Panc1 (cell line): ENCODE measurements at regions not wholly inside any gene's neighbourhood (a gene's known extent, or its start where the extent isn't known, plus 50 kb on each side); places are given as distances from the start of the nearest gene placed in this dataset.

Experiments
- ATAC-seq: fragments of 200-7000 bp; cut with Tn5 transposase; 2 replicates; pipeline ENCODE4 v1.9.1; 2020; ENCODE audit warnings: mild to moderate bottlenecking, moderate library complexity
- BruUV-seq: library from RNA; stranded (reverse); fragments of 400-500 nt; replicated peaks from 2 replicates; lab custom pipeline; 2021; lab: Mats Ljungman, UMichigan
- CTCF ChIA-PET: fragments of 300-600 bp; sonication (Branson Sonifier 250); formaldehyde crosslinking; loops from one replicate; lab custom pipeline; 2022; ENCODE audit warnings: antibody characterized with exemption; lab: Charles Lee
- POLR2A ChIA-PET: fragments of 300-600 bp; sonication (Branson Sonifier 250); formaldehyde crosslinking; loops from one replicate; lab custom pipeline; 2022; ENCODE audit warnings: antibody characterized with exemption; lab: Charles Lee
- DNase-seq: peaks from one replicate; pipeline ENCODE4 v3.0.0-alpha.2; 2010; ENCODE audit warnings: low read depth, low spot score
- H3K27ac ChIP-seq: 2 replicates; pipeline ENCODE4 v1.5.1; 2011; ENCODE audit warnings: mild to moderate bottlenecking, low read length, inconsistent platforms
- H3K27me3 ChIP-seq: fragments of 200-500 bp; sonication (Bioruptor generic); 2 replicates; pipeline ENCODE4 v1.6.0; 2014; ENCODE audit warnings: low read length, inconsistent platforms; ENCODE audit not compliant: control insufficient read depth, insufficient read depth
- H3K36me3 ChIP-seq: fragments of 200-500 bp; sonication (Bioruptor generic); 2 replicates; pipeline ENCODE4 v1.5.1; 2014; ENCODE audit warnings: inconsistent platforms, mild to moderate bottlenecking, low read length, moderate library complexity; ENCODE audit not compliant: control insufficient read depth, insufficient read depth
- H3K4me1 ChIP-seq: 2 replicates; pipeline ENCODE4 v1.5.1; 2011; ENCODE audit warnings: inconsistent platforms, mild to moderate bottlenecking, low read length, moderate library complexity; ENCODE audit not compliant: control insufficient read depth, insufficient read depth
- H3K4me3 ChIP-seq, 2 experiments: 2 replicates each; pipeline ENCODE4 v1.5.1; 2011 to 2012; ENCODE audit warnings: low read depth in 2 of 2, low read length in 2 of 2, mild to moderate bottlenecking in 2 of 2, inconsistent platforms in 1 of 2, moderate library complexity in 1 of 2
- H3K9me3 ChIP-seq: fragments of 200-500 bp; sonication (Bioruptor generic); 2 replicates; pipeline ENCODE4 v1.5.1; 2014; ENCODE audit warnings: low read depth, mild to moderate bottlenecking, inconsistent platforms, low read length, moderate library complexity; ENCODE audit not compliant: control insufficient read depth, insufficient read depth
- POLR2AphosphoS5 ChIP-seq: IDR thresholded peaks from 2 replicates; pipeline ENCODE4 v1.6.1; 2012; ENCODE audit warnings: mild to moderate bottlenecking, low read depth, low read length, moderate library complexity
- SIN3A ChIP-seq: IDR thresholded peaks from 2 replicates; pipeline ENCODE4 v1.6.1; 2012; ENCODE audit warnings: low read depth, mild to moderate bottlenecking, low read length, moderate library complexity, borderline replicate concordance; ENCODE audit not compliant: insufficient read depth
- TCF7L2 ChIP-seq: IDR thresholded peaks from 2 replicates; pipeline ENCODE4 v1.6.1; 2011; ENCODE audit warnings: mild to moderate bottlenecking, low read depth, low read length, inconsistent platforms
- in situ Hi-C: cut with HindIII; loops from 2 replicates; pipeline ENCODE4 v1.10.0; 2016; ENCODE audit warnings: low sequenced_read_pairs, low pct_unique_long_range_greater_than_20kb
- intact Hi-C: fragments of 100-400 bp; cut with micrococcal nuclease; formaldehyde crosslinking; loops from one replicate; pipeline ENCODE4 v1.10.0; 2022; ENCODE audit not compliant: unreplicated experiment
- TF ChIP-seq, protein P1 (sequence below), 2 experiments: IDR thresholded peaks; 2 replicates each; pipeline ENCODE4 v1.6.1; 2011 to 2012; ENCODE audit warnings: low read depth in 2 of 2, control low read depth in 1 of 2, low read length in 1 of 2, mild to moderate bottlenecking in 1 of 2, moderate library complexity in 1 of 2; ENCODE audit not compliant: insufficient read depth in 1 of 2
- TF ChIP-seq, protein P2 (sequence below): fragments of 450-650 bp; IDR thresholded peaks from 2 replicates; pipeline ENCODE4 v1.5.1; 2017; ENCODE audit warnings: mild to moderate bottlenecking

DNA sequence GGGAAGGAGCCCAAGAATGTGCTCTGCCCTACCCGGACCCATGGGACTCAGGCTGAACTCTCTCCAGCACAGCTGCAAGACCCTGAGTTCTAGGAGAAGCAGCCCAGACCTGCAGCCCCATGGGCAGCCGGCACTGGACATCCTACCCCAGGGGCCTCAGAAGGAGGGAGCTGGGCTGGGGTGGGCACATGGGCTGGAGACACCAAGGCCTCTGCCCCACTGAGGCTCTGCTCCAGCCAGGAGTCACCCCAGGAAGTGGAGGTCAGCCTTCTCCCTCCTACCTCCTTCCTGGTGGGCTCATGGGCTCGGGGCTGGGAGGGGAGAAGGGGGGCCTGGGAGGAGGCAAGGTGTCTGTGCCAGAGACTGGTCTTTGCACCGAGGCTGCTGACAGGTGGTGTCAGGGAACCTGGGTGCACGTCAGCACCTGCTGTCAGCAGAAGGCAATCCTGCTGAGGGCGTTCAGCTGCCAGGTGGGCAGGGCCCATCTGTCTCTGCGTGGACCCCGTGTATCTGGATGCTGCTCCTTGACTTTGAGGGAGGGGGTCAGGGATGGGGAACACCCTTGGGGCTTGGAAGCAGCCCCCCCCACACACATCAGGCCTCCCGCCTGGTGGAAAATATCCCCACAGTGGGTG, 95.2 kb downstream of the PDGFA start:
- in situ Hi-C loops = no loop called here

DNA sequence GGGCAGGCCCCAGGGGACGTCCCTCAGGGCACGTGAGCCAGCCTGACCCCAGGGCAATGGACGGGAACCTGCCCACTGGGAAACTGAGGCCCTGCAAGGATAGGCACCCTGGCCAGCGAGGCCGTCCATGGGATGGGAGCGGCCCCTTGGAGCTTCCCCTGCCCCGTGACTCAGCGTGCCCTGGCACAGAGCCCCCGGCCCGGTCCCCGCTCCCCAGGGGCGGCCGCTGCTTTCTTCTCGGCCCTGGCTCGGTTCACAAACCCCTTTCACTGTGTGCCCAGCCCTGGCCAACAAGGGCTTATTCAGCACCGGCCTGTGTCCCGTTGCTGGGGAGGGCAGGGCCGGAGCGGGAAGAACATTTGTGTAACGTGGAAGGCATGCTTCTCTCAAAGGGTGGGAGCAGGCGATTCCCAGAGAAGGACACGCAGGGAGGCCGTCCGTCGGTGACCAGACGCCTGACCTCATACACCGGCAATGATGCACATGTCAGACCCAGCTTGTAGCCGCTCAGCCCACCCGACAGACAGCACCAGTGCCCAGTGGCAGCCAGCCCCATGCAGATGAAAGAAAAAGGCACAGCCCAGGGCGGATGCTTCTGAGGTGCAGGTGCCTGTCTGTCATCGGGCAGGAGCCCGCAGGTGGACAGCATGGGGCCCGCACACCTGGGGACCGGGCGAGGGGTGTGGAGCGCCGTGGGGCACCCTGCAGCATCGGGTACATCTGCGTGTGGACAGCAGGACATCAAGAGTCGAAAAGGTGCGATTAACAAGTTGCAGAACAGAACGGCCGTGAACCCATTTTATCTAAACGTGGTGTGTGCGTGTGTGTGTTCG, 94.5 kb downstream of the PDGFA start:
- Histone ChIP-seq H3K4me3 (no peak overlapping the region), H3K27ac (no peak overlapping the region), H3K27me3 (no peaks in the 10 kb centered on the region; the same call in 1 of the 2 replicates), H3K36me3 (no peaks in the 10 kb centered on the region), H3K9me3 (no peaks in the 10 kb centered on the region), H3K4me1 (no peaks in the 10 kb centered on the region)
- DNase-seq (no peak), ATAC-seq (no peak)
- POLR2A ChIA-PET = no interaction called here
- BruUV-seq = no TSS peak
- intact Hi-C loops = no loop called here
- CTCF ChIA-PET = no interaction called here
- in situ Hi-C loops = no loop called here
- TF ChIP-seq, protein P1, sequence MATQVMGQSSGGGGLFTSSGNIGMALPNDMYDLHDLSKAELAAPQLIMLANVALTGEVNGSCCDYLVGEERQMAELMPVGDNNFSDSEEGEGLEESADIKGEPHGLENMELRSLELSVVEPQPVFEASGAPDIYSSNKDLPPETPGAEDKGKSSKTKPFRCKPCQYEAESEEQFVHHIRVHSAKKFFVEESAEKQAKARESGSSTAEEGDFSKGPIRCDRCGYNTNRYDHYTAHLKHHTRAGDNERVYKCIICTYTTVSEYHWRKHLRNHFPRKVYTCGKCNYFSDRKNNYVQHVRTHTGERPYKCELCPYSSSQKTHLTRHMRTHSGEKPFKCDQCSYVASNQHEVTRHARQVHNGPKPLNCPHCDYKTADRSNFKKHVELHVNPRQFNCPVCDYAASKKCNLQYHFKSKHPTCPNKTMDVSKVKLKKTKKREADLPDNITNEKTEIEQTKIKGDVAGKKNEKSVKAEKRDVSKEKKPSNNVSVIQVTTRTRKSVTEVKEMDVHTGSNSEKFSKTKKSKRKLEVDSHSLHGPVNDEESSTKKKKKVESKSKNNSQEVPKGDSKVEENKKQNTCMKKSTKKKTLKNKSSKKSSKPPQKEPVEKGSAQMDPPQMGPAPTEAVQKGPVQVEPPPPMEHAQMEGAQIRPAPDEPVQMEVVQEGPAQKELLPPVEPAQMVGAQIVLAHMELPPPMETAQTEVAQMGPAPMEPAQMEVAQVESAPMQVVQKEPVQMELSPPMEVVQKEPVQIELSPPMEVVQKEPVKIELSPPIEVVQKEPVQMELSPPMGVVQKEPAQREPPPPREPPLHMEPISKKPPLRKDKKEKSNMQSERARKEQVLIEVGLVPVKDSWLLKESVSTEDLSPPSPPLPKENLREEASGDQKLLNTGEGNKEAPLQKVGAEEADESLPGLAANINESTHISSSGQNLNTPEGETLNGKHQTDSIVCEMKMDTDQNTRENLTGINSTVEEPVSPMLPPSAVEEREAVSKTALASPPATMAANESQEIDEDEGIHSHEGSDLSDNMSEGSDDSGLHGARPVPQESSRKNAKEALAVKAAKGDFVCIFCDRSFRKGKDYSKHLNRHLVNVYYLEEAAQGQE (IDR thresholded peaks at IDR 0.05; ENCODE audit: insufficient read depth in 1 of 2, low read depth in 2 of 2, low read length in 1 of 2) = no peak
- TF ChIP-seq SIN3A (no peak), TCF7L2 (no peak), POLR2AphosphoS5 (no peak)
- TF ChIP-seq, protein P2, sequence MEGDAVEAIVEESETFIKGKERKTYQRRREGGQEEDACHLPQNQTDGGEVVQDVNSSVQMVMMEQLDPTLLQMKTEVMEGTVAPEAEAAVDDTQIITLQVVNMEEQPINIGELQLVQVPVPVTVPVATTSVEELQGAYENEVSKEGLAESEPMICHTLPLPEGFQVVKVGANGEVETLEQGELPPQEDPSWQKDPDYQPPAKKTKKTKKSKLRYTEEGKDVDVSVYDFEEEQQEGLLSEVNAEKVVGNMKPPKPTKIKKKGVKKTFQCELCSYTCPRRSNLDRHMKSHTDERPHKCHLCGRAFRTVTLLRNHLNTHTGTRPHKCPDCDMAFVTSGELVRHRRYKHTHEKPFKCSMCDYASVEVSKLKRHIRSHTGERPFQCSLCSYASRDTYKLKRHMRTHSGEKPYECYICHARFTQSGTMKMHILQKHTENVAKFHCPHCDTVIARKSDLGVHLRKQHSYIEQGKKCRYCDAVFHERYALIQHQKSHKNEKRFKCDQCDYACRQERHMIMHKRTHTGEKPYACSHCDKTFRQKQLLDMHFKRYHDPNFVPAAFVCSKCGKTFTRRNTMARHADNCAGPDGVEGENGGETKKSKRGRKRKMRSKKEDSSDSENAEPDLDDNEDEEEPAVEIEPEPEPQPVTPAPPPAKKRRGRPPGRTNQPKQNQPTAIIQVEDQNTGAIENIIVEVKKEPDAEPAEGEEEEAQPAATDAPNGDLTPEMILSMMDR = no peak

More for the DNA sequence above, 95.2 kb downstream of the PDGFA start:
- Histone ChIP-seq H3K4me1 (no peaks in the 10 kb centered on the region), H3K27me3 (no peaks in the 10 kb centered on the region; the same call in 1 of the 2 replicates), H3K9me3 (no peaks in the 10 kb centered on the region), H3K36me3 (no peaks in the 10 kb centered on the region), H3K4me3 (no peak overlapping the region), H3K27ac (no peak overlapping the region)
- ChIA-PET POLR2A (no interaction called here), CTCF (no interaction called here)
- DNase-seq (no peak), ATAC-seq (no peak)
- TF ChIP-seq, protein P1 (IDR thresholded peaks at IDR 0.05; ENCODE audit: insufficient read depth in 1 of 2, low read depth in 2 of 2, low read length in 1 of 2) = no peak
- TF ChIP-seq, protein P2 = no peak
- TF ChIP-seq TCF7L2 = no peak
- TF ChIP-seq SIN3A = no peak
- no TSS peak for BruUV-seq
- intact Hi-C loops = no loop called here
